ENCODE measurements at regions not wholly inside any gene's neighbourhood (a gene's known extent, or its start where the extent isn't known, plus 50 kb on each side); places are given as distances from the start of the nearest gene placed in this dataset.

DNA sequence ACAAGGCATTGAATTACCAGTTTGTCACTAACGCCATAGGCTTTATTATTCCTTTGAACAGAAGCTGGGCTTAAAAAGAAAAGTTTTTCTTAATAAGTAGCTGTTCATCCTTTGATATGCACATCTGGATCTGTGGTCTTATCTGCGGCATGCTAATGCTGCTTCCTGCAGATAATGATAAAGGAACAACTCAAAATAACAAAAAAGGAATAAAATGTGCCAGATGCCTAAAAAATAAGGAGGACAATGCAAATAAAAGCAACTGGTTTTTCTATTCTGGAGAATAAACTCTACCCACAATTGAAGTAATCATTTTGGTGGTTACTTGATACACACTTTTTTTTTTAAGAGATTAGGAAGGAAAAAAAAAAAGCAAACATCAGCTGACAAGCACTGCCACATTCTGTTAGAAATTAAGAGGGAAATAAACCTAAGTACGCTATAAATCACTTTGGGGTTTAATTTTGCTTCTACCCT is 156.8 kb upstream of the SALL4 start:
- Histone ChIP-seq H3K36me3 (ENCODE audit: insufficient read depth, low read length) (no peaks in the 10 kb centered on the region), H3K9me3 (ENCODE audit: low read length) (no peaks in the 10 kb centered on the region), H3K27ac (ENCODE audit: low read length) (no peak overlapping the region), H3K4me3 (ENCODE audit: low read length) (no peak overlapping the region), H3K27me3 (ENCODE audit: insufficient read depth, low read depth, low read length) (no peaks in the 10 kb centered on the region), H3F3A (ENCODE audit: insufficient read depth, low read length, poor library complexity, severe bottlenecking) (no peaks in the 10 kb centered on the region), H3K9ac (ENCODE audit: low read length) (no peak overlapping the region), H3K79me2 (replicated peaks; ENCODE audit: insufficient read depth, low read length) (no peaks in the 10 kb centered on the region), H3K4me2 (ENCODE audit: low read length) (no peak overlapping the region), H3K9me2 (ENCODE audit: insufficient read depth, low read length) (no peaks in the 10 kb centered on the region), H2AFZ (ENCODE audit: low read depth, low read length) (no peak overlapping the region), H4K20me1 (ENCODE audit: insufficient read depth) (no peaks in the 10 kb centered on the region)
- no peak for TF ChIP-seq MXI1 (conservative IDR thresholded peaks at IDR 0.05; ENCODE audit: poor library complexity, severe bottlenecking)
- no peak for TF ChIP-seq POLR2AphosphoS5 (IDR thresholded peaks at IDR 0.05)
- no peak for TF ChIP-seq SMC3 (conservative IDR thresholded peaks at IDR 0.05; ENCODE audit: poor library complexity)
- no peak for TF ChIP-seq EZH2 (IDR thresholded peaks at IDR 0.05; ENCODE audit: borderline replicate concordance, insufficient read depth, low read length, poor library complexity, severe bottlenecking)
- TF ChIP-seq TAF1 (IDR thresholded peaks at IDR 0.05; ENCODE audit: low read depth): no peak
- TF ChIP-seq CTCF (IDR thresholded peaks at IDR 0.05; ENCODE audit: poor library complexity, severe bottlenecking): no peak

DNA sequence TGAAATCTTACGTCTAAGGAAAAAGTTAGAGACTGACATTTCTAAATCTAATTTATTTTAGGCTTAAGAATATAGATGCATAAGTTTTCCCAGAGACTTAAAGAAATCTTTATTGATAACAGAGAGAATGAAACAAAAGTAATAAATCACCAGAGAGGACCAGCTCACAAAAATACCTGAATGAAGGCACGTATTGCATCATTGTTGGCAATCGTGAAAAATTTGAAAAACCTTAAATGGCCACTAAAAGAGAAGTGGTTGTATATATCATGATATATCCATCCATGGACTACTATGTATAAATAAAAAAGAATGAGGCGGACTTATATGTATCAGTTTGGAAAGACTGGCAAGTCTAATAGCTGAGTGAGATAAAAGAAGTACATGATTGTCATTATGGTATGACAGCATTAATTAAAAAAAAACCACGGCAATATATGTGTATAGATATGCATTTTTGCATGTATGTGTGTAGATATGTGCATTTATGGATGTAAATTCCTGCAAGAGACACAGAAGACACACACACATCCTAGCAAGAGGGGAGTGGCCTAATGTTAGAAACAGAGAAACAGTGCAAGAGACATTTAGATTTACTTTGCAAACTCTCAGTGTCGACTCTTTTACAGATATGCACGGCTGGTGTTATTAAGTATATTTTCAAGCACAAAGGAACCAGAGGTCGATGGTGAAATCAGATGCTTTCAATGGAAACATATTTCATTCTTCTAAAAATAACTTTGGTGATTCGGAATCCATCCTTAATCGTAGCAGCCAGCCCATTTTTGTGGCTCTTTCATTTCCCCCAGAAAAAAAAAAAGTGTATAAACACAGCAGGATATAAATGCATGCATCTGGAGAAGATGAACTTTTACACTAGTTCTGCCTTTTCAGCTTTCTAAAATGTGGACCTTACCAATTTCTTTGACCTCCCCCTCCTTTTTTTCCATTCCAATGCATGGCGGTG is 156.1 kb upstream of the SALL4 start:
- Histone ChIP-seq H3K9me3 (ENCODE audit: low read length) (no peaks in the 10 kb centered on the region), H3K4me3 (ENCODE audit: low read length) (no peak overlapping the region), H3K36me3 (ENCODE audit: insufficient read depth, low read length) (no peaks in the 10 kb centered on the region), H3K4me2 (ENCODE audit: low read length) (no peak overlapping the region), H3K27me3 (ENCODE audit: insufficient read depth, low read depth, low read length) (no peaks in the 10 kb centered on the region), H3K27ac (ENCODE audit: low read length) (no peak overlapping the region), H3K9ac (ENCODE audit: low read length) (no peak overlapping the region), H3K9me2 (ENCODE audit: insufficient read depth, low read length) (no peaks in the 10 kb centered on the region), H3F3A (ENCODE audit: insufficient read depth, low read length, poor library complexity, severe bottlenecking) (no peaks in the 10 kb centered on the region), H4K20me1 (ENCODE audit: insufficient read depth) (no peaks in the 10 kb centered on the region), H3K79me2 (replicated peaks; ENCODE audit: insufficient read depth, low read length) (no peaks in the 10 kb centered on the region), H2AFZ (ENCODE audit: low read depth, low read length) (no peak overlapping the region)
- TF ChIP-seq SMC3 (conservative IDR thresholded peaks at IDR 0.05; ENCODE audit: poor library complexity): no peak
- no peak for TF ChIP-seq TAF1 (IDR thresholded peaks at IDR 0.05; ENCODE audit: low read depth)

DNA sequence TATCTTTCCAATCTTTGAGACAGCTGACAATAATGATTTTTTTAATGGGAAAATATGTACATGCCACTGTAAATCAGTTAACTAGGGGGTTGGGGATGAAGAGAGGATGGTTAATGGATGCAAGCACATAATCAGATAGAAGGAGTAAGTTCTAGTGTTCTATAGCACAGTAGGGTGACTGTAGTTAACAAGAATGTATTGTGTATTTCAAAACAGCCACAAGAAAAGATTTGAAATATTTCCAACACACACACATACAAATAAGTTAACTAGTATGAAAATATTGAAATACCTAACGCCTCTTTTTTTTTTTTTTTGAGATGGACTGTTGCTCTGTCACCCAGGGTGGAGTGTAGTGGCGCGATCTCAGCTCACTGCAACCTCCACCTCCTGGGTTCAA is 153.4 kb upstream of the SALL4 start:
- H3K27ac ChIP-seq (ENCODE audit: low read length): no peak overlapping the region
- H3K9me3 ChIP-seq (ENCODE audit: low read length): no peaks in the 10 kb centered on the region
- H4K20me1 ChIP-seq (ENCODE audit: insufficient read depth): no peaks in the 10 kb centered on the region
- no peak overlapping the region for H3K4me3 ChIP-seq (ENCODE audit: low read length)
- H3K27me3 ChIP-seq (ENCODE audit: insufficient read depth, low read depth, low read length): no peaks in the 10 kb centered on the region
- TF ChIP-seq RAD21 (conservative IDR thresholded peaks at IDR 0.05) (no peak), TAF1 (IDR thresholded peaks at IDR 0.05; ENCODE audit: low read depth) (no peak), CTCF (IDR thresholded peaks at IDR 0.05; ENCODE audit: poor library complexity, severe bottlenecking) (no peak), POLR2AphosphoS5 (IDR thresholded peaks at IDR 0.05) (no peak)
- TF ChIP-seq, protein P1, sequence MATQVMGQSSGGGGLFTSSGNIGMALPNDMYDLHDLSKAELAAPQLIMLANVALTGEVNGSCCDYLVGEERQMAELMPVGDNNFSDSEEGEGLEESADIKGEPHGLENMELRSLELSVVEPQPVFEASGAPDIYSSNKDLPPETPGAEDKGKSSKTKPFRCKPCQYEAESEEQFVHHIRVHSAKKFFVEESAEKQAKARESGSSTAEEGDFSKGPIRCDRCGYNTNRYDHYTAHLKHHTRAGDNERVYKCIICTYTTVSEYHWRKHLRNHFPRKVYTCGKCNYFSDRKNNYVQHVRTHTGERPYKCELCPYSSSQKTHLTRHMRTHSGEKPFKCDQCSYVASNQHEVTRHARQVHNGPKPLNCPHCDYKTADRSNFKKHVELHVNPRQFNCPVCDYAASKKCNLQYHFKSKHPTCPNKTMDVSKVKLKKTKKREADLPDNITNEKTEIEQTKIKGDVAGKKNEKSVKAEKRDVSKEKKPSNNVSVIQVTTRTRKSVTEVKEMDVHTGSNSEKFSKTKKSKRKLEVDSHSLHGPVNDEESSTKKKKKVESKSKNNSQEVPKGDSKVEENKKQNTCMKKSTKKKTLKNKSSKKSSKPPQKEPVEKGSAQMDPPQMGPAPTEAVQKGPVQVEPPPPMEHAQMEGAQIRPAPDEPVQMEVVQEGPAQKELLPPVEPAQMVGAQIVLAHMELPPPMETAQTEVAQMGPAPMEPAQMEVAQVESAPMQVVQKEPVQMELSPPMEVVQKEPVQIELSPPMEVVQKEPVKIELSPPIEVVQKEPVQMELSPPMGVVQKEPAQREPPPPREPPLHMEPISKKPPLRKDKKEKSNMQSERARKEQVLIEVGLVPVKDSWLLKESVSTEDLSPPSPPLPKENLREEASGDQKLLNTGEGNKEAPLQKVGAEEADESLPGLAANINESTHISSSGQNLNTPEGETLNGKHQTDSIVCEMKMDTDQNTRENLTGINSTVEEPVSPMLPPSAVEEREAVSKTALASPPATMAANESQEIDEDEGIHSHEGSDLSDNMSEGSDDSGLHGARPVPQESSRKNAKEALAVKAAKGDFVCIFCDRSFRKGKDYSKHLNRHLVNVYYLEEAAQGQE (IDR thresholded peaks at IDR 0.05; ENCODE audit: borderline replicate concordance): no peak
- no peaks in the 10 kb centered on the region for H3F3A ChIP-seq (ENCODE audit: insufficient read depth, low read length, poor library complexity, severe bottlenecking)
- H3K9ac ChIP-seq (ENCODE audit: low read length): no peak overlapping the region
- no peaks in the 10 kb centered on the region for H3K9me2 ChIP-seq (ENCODE audit: insufficient read depth, low read length)
- no peak overlapping the region for H2AFZ ChIP-seq (ENCODE audit: low read depth, low read length)
- no peaks in the 10 kb centered on the region for H3K36me3 ChIP-seq (ENCODE audit: insufficient read depth, low read length)
- H3K4me2 ChIP-seq (ENCODE audit: low read length): no peak overlapping the region
- no peaks in the 10 kb centered on the region for H3K79me2 ChIP-seq (replicated peaks; ENCODE audit: insufficient read depth, low read length)

Data from neural cell (in vitro differentiated cells).